ENCODE measurements at regions not wholly inside any gene's neighbourhood (a gene's known extent, or its start where the extent isn't known, plus 50 kb on each side); places are given as distances from the start of the nearest gene placed in this dataset.

- H3K9ac ChIP-seq (ENCODE audit: low read length), result no peak overlapping the region
- H3K36me3 ChIP-seq (ENCODE audit: control insufficient read depth, low read depth, low read length), result no peaks in the 10 kb centered on the region
- no peaks in the 10 kb centered on the region for H3K9me3 ChIP-seq (ENCODE audit: control insufficient read depth, low read depth, low read length)
Observed at GRCh38 chr13:62629618-62630017, 1214.0 kb upstream of the PCDH20 start.

GRCh38 chr13:62627226-62627625 is 1211.6 kb upstream of the PCDH20 start:
- Histone ChIP-seq H3K9ac (ENCODE audit: low read length) (no peak overlapping the region), H3K4me1 (ENCODE audit: control insufficient read depth, low read depth, low read length) (no peaks in the 10 kb centered on the region), H3K4me3 (ENCODE audit: low read length) (no peak overlapping the region), H3K27ac (ENCODE audit: low read length) (no peak overlapping the region), H3K27me3 (ENCODE audit: control insufficient read depth, insufficient read depth, low read length) (no peaks in the 10 kb centered on the region), H3K9me3 (ENCODE audit: control insufficient read depth, low read depth, low read length) (no peaks in the 10 kb centered on the region), H3K36me3 (ENCODE audit: control insufficient read depth, low read depth, low read length) (no peaks in the 10 kb centered on the region)

More at GRCh38 chr13:62629618-62630017, 1214.0 kb upstream of the PCDH20 start:
- Histone ChIP-seq H3K4me3 (ENCODE audit: low read length) (no peak overlapping the region), H3K27ac (ENCODE audit: low read length) (no peak overlapping the region), H3K4me1 (ENCODE audit: control insufficient read depth, low read depth, low read length) (no peaks in the 10 kb centered on the region), H3K27me3 (ENCODE audit: control insufficient read depth, insufficient read depth, low read length) (no peaks in the 10 kb centered on the region)

GRCh38 chr13:62626771-62627170 is 1211.1 kb upstream of the PCDH20 start:
- no peak overlapping the region for H3K9ac ChIP-seq (ENCODE audit: low read length)
- H3K4me1 ChIP-seq (ENCODE audit: control insufficient read depth, low read depth, low read length), result no peaks in the 10 kb centered on the region
- H3K27ac ChIP-seq (ENCODE audit: low read length), result no peak overlapping the region
- no peaks in the 10 kb centered on the region for H3K9me3 ChIP-seq (ENCODE audit: control insufficient read depth, low read depth, low read length)
- H3K27me3 ChIP-seq (ENCODE audit: control insufficient read depth, insufficient read depth, low read length), result no peaks in the 10 kb centered on the region
- no peaks in the 10 kb centered on the region for H3K36me3 ChIP-seq (ENCODE audit: control insufficient read depth, low read depth, low read length)
- no peak overlapping the region for H3K4me3 ChIP-seq (ENCODE audit: low read length)

- no peak overlapping the region for H3K4me3 ChIP-seq (ENCODE audit: low read length)
- no peaks in the 10 kb centered on the region for H3K36me3 ChIP-seq (ENCODE audit: control insufficient read depth, low read depth, low read length)
- H3K27me3 ChIP-seq (ENCODE audit: control insufficient read depth, insufficient read depth, low read length), result no peaks in the 10 kb centered on the region
- H3K27ac ChIP-seq (ENCODE audit: low read length), result no peak overlapping the region
- H3K9me3 ChIP-seq (ENCODE audit: control insufficient read depth, low read depth, low read length), result no peaks in the 10 kb centered on the region
- H3K4me1 ChIP-seq (ENCODE audit: control insufficient read depth, low read depth, low read length), result no peaks in the 10 kb centered on the region
- H3K9ac ChIP-seq (ENCODE audit: low read length), result no peak overlapping the region
Observed at GRCh38 chr13:62625214-62625881, 1209.7 kb upstream of the PCDH20 start.

- H3K4me1 ChIP-seq (ENCODE audit: control insufficient read depth, low read depth, low read length), result no peaks in the 10 kb centered on the region
- no peak overlapping the region for H3K27ac ChIP-seq (ENCODE audit: low read length)
- H3K36me3 ChIP-seq (ENCODE audit: control insufficient read depth, low read depth, low read length), result no peaks in the 10 kb centered on the region
- H3K4me3 ChIP-seq (ENCODE audit: low read length), result no peak overlapping the region
- no peak overlapping the region for H3K9ac ChIP-seq (ENCODE audit: low read length)
- H3K27me3 ChIP-seq (ENCODE audit: control insufficient read depth, insufficient read depth, low read length), result no peaks in the 10 kb centered on the region
- H3K9me3 ChIP-seq (ENCODE audit: control insufficient read depth, low read depth, low read length), result no peaks in the 10 kb centered on the region
Observed at GRCh38 chr13:62613819-62614218, 1198.2 kb upstream of the PCDH20 start.

- Histone ChIP-seq H3K9ac (ENCODE audit: low read length) (no peak overlapping the region), H3K36me3 (ENCODE audit: control insufficient read depth, low read depth, low read length) (no peaks in the 10 kb centered on the region), H3K27me3 (ENCODE audit: control insufficient read depth, insufficient read depth, low read length) (no peaks in the 10 kb centered on the region), H3K27ac (ENCODE audit: low read length) (no peak overlapping the region), H3K9me3 (ENCODE audit: control insufficient read depth, low read depth, low read length) (no peaks in the 10 kb centered on the region), H3K4me1 (ENCODE audit: control insufficient read depth, low read depth, low read length) (no peaks in the 10 kb centered on the region), H3K4me3 (ENCODE audit: low read length) (no peak overlapping the region)
Observed at GRCh38 chr13:62611343-62611742, 1195.7 kb upstream of the PCDH20 start.

GRCh38 chr13:62598708-62599107 is 1183.1 kb upstream of the PCDH20 start:
- H3K9me3 ChIP-seq (ENCODE audit: control insufficient read depth, low read depth, low read length), result no peaks in the 10 kb centered on the region
- H3K4me1 ChIP-seq (ENCODE audit: control insufficient read depth, low read depth, low read length), result no peaks in the 10 kb centered on the region
- H3K9ac ChIP-seq (ENCODE audit: low read length), result no peak overlapping the region
- no peak overlapping the region for H3K27ac ChIP-seq (ENCODE audit: low read length)
- no peaks in the 10 kb centered on the region for H3K27me3 ChIP-seq (ENCODE audit: control insufficient read depth, insufficient read depth, low read length)
- no peak overlapping the region for H3K4me3 ChIP-seq (ENCODE audit: low read length)
- H3K36me3 ChIP-seq (ENCODE audit: control insufficient read depth, low read depth, low read length), result no peaks in the 10 kb centered on the region

GRCh38 chr13:62595976-62596375 is 1180.3 kb upstream of the PCDH20 start:
- H3K9me3 ChIP-seq (ENCODE audit: control insufficient read depth, low read depth, low read length), result no peaks in the 10 kb centered on the region
- no peaks in the 10 kb centered on the region for H3K4me1 ChIP-seq (ENCODE audit: control insufficient read depth, low read depth, low read length)
- no peaks in the 10 kb centered on the region for H3K36me3 ChIP-seq (ENCODE audit: control insufficient read depth, low read depth, low read length)
- no peak overlapping the region for H3K4me3 ChIP-seq (ENCODE audit: low read length)
- H3K27ac ChIP-seq (ENCODE audit: low read length), result no peak overlapping the region
- no peak overlapping the region for H3K9ac ChIP-seq (ENCODE audit: low read length)
- no peaks in the 10 kb centered on the region for H3K27me3 ChIP-seq (ENCODE audit: control insufficient read depth, insufficient read depth, low read length)

- Histone ChIP-seq H3K36me3 (ENCODE audit: control insufficient read depth, low read depth, low read length) (no peaks in the 10 kb centered on the region), H3K27ac (ENCODE audit: low read length) (no peak overlapping the region), H3K4me3 (ENCODE audit: low read length) (no peak overlapping the region), H3K27me3 (ENCODE audit: control insufficient read depth, insufficient read depth, low read length) (no peaks in the 10 kb centered on the region), H3K4me1 (ENCODE audit: control insufficient read depth, low read depth, low read length) (no peaks in the 10 kb centered on the region), H3K9ac (ENCODE audit: low read length) (no peak overlapping the region), H3K9me3 (ENCODE audit: control insufficient read depth, low read depth, low read length) (no peaks in the 10 kb centered on the region)
Observed at GRCh38 chr13:62593804-62594203, 1178.2 kb upstream of the PCDH20 start.

- Histone ChIP-seq H3K9ac (ENCODE audit: low read length) (no peak overlapping the region), H3K4me1 (ENCODE audit: control insufficient read depth, low read depth, low read length) (no peaks in the 10 kb centered on the region), H3K4me3 (ENCODE audit: low read length) (no peak overlapping the region), H3K36me3 (ENCODE audit: control insufficient read depth, low read depth, low read length) (no peaks in the 10 kb centered on the region), H3K27me3 (ENCODE audit: control insufficient read depth, insufficient read depth, low read length) (no peaks in the 10 kb centered on the region), H3K9me3 (ENCODE audit: control insufficient read depth, low read depth, low read length) (no peaks in the 10 kb centered on the region), H3K27ac (ENCODE audit: low read length) (no peak overlapping the region)
Observed at GRCh38 chr13:62583466-62583865, 1167.8 kb upstream of the PCDH20 start.

- no peak overlapping the region for H3K9ac ChIP-seq (ENCODE audit: low read length)
- H3K4me1 ChIP-seq (ENCODE audit: control insufficient read depth, low read depth, low read length), result no peaks in the 10 kb centered on the region
- H3K9me3 ChIP-seq (ENCODE audit: control insufficient read depth, low read depth, low read length), result no peaks in the 10 kb centered on the region
- H3K27ac ChIP-seq (ENCODE audit: low read length), result no peak overlapping the region
- H3K4me3 ChIP-seq (ENCODE audit: low read length), result no peak overlapping the region
- no peaks in the 10 kb centered on the region for H3K27me3 ChIP-seq (ENCODE audit: control insufficient read depth, insufficient read depth, low read length)
- no peaks in the 10 kb centered on the region for H3K36me3 ChIP-seq (ENCODE audit: control insufficient read depth, low read depth, low read length)
Observed at GRCh38 chr13:62578402-62578801, 1162.8 kb upstream of the PCDH20 start.

GRCh38 chr13:62564770-62565169 is 1149.1 kb upstream of the PCDH20 start:
- Histone ChIP-seq H3K9me3 (ENCODE audit: control insufficient read depth, low read depth, low read length) (no peaks in the 10 kb centered on the region), H3K4me3 (ENCODE audit: low read length) (no peak overlapping the region), H3K4me1 (ENCODE audit: control insufficient read depth, low read depth, low read length) (no peaks in the 10 kb centered on the region), H3K27ac (ENCODE audit: low read length) (no peak overlapping the region), H3K27me3 (ENCODE audit: control insufficient read depth, insufficient read depth, low read length) (no peaks in the 10 kb centered on the region), H3K36me3 (ENCODE audit: control insufficient read depth, low read depth, low read length) (no peaks in the 10 kb centered on the region), H3K9ac (ENCODE audit: low read length) (no peak overlapping the region)
